ENCODE measurements at regions not wholly inside any gene's neighbourhood (a gene's known extent, or its start where the extent isn't known, plus 50 kb on each side); places are given as distances from the start of the nearest gene placed in this dataset.

DNA sequence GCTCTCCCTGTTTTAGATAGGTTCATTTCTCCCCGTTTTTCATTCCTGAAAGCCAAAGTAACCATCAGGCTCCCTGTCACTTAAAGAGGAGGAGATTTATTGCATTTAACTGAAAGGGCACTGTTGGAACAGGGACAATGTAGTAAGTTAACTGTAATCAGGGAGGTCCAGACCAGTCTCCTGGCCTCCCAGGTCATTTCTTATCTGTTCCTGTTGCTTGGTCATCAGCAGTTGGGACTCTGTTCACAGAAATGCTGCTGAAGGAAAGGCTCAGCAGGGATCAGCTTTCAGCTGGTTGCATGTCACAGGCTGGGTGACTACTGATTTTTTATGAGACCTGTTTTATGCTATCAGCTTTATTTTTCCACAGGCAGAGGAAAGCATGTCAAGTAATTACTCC, 622.6 kb upstream of the GOT2 start:
- TF ChIP-seq, protein P1, sequence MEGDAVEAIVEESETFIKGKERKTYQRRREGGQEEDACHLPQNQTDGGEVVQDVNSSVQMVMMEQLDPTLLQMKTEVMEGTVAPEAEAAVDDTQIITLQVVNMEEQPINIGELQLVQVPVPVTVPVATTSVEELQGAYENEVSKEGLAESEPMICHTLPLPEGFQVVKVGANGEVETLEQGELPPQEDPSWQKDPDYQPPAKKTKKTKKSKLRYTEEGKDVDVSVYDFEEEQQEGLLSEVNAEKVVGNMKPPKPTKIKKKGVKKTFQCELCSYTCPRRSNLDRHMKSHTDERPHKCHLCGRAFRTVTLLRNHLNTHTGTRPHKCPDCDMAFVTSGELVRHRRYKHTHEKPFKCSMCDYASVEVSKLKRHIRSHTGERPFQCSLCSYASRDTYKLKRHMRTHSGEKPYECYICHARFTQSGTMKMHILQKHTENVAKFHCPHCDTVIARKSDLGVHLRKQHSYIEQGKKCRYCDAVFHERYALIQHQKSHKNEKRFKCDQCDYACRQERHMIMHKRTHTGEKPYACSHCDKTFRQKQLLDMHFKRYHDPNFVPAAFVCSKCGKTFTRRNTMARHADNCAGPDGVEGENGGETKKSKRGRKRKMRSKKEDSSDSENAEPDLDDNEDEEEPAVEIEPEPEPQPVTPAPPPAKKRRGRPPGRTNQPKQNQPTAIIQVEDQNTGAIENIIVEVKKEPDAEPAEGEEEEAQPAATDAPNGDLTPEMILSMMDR (IDR thresholded peaks at IDR 0.05), result no peak
- TF ChIP-seq POLR2A (IDR thresholded peaks at IDR 0.05), result no peak
